GM23338 (cell line): ENCODE measurements at regions not wholly inside any gene's neighbourhood (a gene's known extent, or its start where the extent isn't known, plus 50 kb on each side); places are given as distances from the start of the nearest gene placed in this dataset.

Experiments used
- ATAC-seq: fragments of 200-7000 bp; cut with Tn5 transposase; 3 replicates; pipeline ENCODE4 v1.9.1; 2020
- DNase-seq: peaks from one replicate; pipeline ENCODE4 v3.0.0-alpha.2; 2015; ENCODE audit warnings: low spot score
- H2AFZ ChIP-seq: fragments of 200-600 bp; sonication (generic); 2 replicates; pipeline ENCODE4 v1.8.0; 2016; ENCODE audit warnings: antibody characterized with exemption, mild to moderate bottlenecking, moderate library complexity
- H3F3A ChIP-seq: fragments of 200-600 bp; sonication (generic); replicated peaks from 2 replicates; pipeline ENCODE4 v1.8.0; 2017; ENCODE audit warnings: antibody characterized with exemption, mixed run types, low read depth
- H3K27ac ChIP-seq: fragments of 200-600 bp; sonication (generic); 2 replicates; pipeline ENCODE4 v1.6.1; 2016; ENCODE audit warnings: low read depth
- H3K27me3 ChIP-seq: fragments of 200-600 bp; sonication (generic); 2 replicates; pipeline ENCODE4 v1.8.0; 2016; ENCODE audit warnings: mild to moderate bottlenecking, mixed run types, moderate library complexity; ENCODE audit not compliant: insufficient read depth
- H3K36me3 ChIP-seq: fragments of 200-600 bp; sonication (generic); 2 replicates; pipeline ENCODE4 v1.8.0; 2016; ENCODE audit warnings: mild to moderate bottlenecking; ENCODE audit not compliant: insufficient read depth
- H3K4me1 ChIP-seq: fragments of 200-600 bp; sonication (generic); 2 replicates; pipeline ENCODE4 v1.8.0; 2016; ENCODE audit warnings: mild to moderate bottlenecking, moderate library complexity; ENCODE audit not compliant: insufficient read depth
- H3K4me2 ChIP-seq: fragments of 200-600 bp; sonication (generic); 2 replicates; pipeline ENCODE4 v1.7.1; 2017; ENCODE audit warnings: mixed run types
- H3K4me3 ChIP-seq: fragments of 200-600 bp; sonication (generic); 2 replicates; pipeline ENCODE4 v1.6.1; 2016; ENCODE audit warnings: mixed run types
- H3K79me2 ChIP-seq: fragments of 200-600 bp; sonication (generic); replicated peaks from 2 replicates; pipeline ENCODE4 v1.8.0; 2017; ENCODE audit warnings: mild to moderate bottlenecking; ENCODE audit not compliant: insufficient read depth
- H3K9me2 ChIP-seq: fragments of 200-600 bp; sonication (generic); 2 replicates; pipeline ENCODE4 v1.8.0; 2017; ENCODE audit not compliant: insufficient read depth
- H4K20me1 ChIP-seq: fragments of 200-600 bp; sonication (generic); replicated peaks from 2 replicates; pipeline ENCODE4 v1.8.0; 2017; ENCODE audit warnings: mild to moderate bottlenecking; ENCODE audit not compliant: insufficient read depth
- H3K27ac Mint-ChIP-seq: 2 replicates; pipeline ENCODE4 v1.8.0; 2020; ENCODE audit warnings: inconsistent platforms, mild to moderate bottlenecking, moderate library complexity, mixed read lengths
- H3K27me3 Mint-ChIP-seq: 3 replicates; pipeline ENCODE4 v1.8.0; 2022; ENCODE audit warnings: low read depth, mild to moderate bottlenecking, moderate library complexity, mixed read lengths, inconsistent platforms; ENCODE audit not compliant: insufficient read depth, poor library complexity
- H3K36me3 Mint-ChIP-seq: 3 replicates; pipeline ENCODE4 v1.8.0; 2021; ENCODE audit warnings: low read depth, mild to moderate bottlenecking, inconsistent platforms, moderate library complexity, mixed read lengths
- H3K4me1 Mint-ChIP-seq: 3 replicates; pipeline ENCODE4 v1.8.0; 2020; ENCODE audit warnings: mild to moderate bottlenecking, inconsistent platforms, mixed read lengths
- H3K4me3 Mint-ChIP-seq: 3 replicates; pipeline ENCODE4 v1.8.0; 2021; ENCODE audit warnings: moderate library complexity, mild to moderate bottlenecking, inconsistent platforms, mixed read lengths
- H3K9me3 Mint-ChIP-seq: 3 replicates; pipeline ENCODE4 v1.8.0; 2020; ENCODE audit warnings: moderate library complexity, mild to moderate bottlenecking, inconsistent platforms, mixed read lengths
- CREB1 ChIP-seq: fragments of 250-450 bp; sonication (Bioruptor Pico); IDR thresholded peaks from 2 replicates; pipeline ENCODE4 v1.5.0; 2020; ENCODE audit warnings: low read depth, mild to moderate bottlenecking, moderate library complexity
- ETS1 ChIP-seq: IDR thresholded peaks from 2 replicates; pipeline ENCODE4 v1.6.1; 2016; ENCODE audit warnings: antibody characterized with exemption
- EZH2 ChIP-seq: fragments of 200-600 bp; sonication (generic); IDR thresholded peaks from one replicate; pipeline ENCODE4 v1.8.0; 2017; ENCODE audit warnings: antibody characterized with exemption, mild to moderate bottlenecking, low read depth; ENCODE audit not compliant: unreplicated experiment
- JUNB ChIP-seq: IDR thresholded peaks from one replicate; pipeline ENCODE4 v1.6.1; 2016; ENCODE audit warnings: antibody characterized with exemption; ENCODE audit not compliant: unreplicated experiment
- NANOG ChIP-seq: IDR thresholded peaks from 2 replicates; pipeline ENCODE4 v1.6.1; 2016; ENCODE audit warnings: antibody characterized with exemption, borderline replicate concordance
- ZNF331 ChIP-seq: fragments of 250-450 bp; sonication (Bioruptor Pico); IDR thresholded peaks from 2 replicates; pipeline ENCODE4 v1.5.0; 2020; ENCODE audit warnings: low read depth, mild to moderate bottlenecking, moderate library complexity

GRCh38 chr7:91628742-91629141 lies 251.8 kb downstream of the MTERF1 start:
- no peak for ATAC-seq
- H4K20me1 ChIP-seq: no peaks in the 10 kb centered on the region
- no peak overlapping the region; the same call in 1 of the 2 replicates for H2AFZ ChIP-seq
- no peak overlapping the region for H3K4me3 ChIP-seq
- Mint-ChIP-seq H3K27ac (no peak overlapping the region), H3K27me3 (no peaks in the 10 kb centered on the region), H3K36me3 (peaks cover 3% of the 10 kb centered on the region; the same call in 1 of the 3 replicates), H3K4me3 (no peak overlapping the region), H3K4me1 (no peaks in the 10 kb centered on the region), H3K9me3 (0 out of 3 replicates have a peak, but pooled peaks cover 3% of the 10 kb centered on the region)
- no peaks in the 10 kb centered on the region for H3K27me3 ChIP-seq
- no peaks in the 10 kb centered on the region for H3K9me2 ChIP-seq
- no peak for DNase-seq
- no peaks in the 10 kb centered on the region for H3K4me1 ChIP-seq
- TF ChIP-seq ETS1 (no peak), JUNB (no peak), EZH2 (no peak)
- no peaks in the 10 kb centered on the region for H3K36me3 ChIP-seq
- no peak overlapping the region for H3K4me2 ChIP-seq
- no peak overlapping the region for H3K27ac ChIP-seq
- no peaks in the 10 kb centered on the region for H3K79me2 ChIP-seq
- H3F3A ChIP-seq: no peaks in the 10 kb centered on the region

GRCh38 chr7:91630581-91631380 lies 249.7 kb downstream of the MTERF1 start:
- no peak overlapping the region for H3K27ac ChIP-seq
- DNase-seq: no peak
- H3K4me1 ChIP-seq: no peaks in the 10 kb centered on the region
- 0 out of 3 replicates have a peak, but pooled peaks cover 3% of the 10 kb centered on the region for H3K9me3 Mint-ChIP-seq
- TF ChIP-seq ETS1 (no peak), ZNF331 (CRISPR knock-in tag) (no peak), NANOG (no peak)
- no peak overlapping the region for H3K27ac Mint-ChIP-seq
- H3F3A ChIP-seq: no peaks in the 10 kb centered on the region
- no peak overlapping the region for H3K4me3 Mint-ChIP-seq
- H3K4me3 ChIP-seq: no peak overlapping the region
- no peaks in the 10 kb centered on the region for H3K27me3 Mint-ChIP-seq
- no peak for ATAC-seq
- H3K79me2 ChIP-seq: no peaks in the 10 kb centered on the region
- H2AFZ ChIP-seq: no peak overlapping the region
- peaks cover 3% of the 10 kb centered on the region; the same call in 1 of the 3 replicates for H3K36me3 Mint-ChIP-seq
- H3K9me2 ChIP-seq: no peaks in the 10 kb centered on the region
- no peaks in the 10 kb centered on the region for H3K36me3 ChIP-seq
- H3K27me3 ChIP-seq: no peaks in the 10 kb centered on the region
- H4K20me1 ChIP-seq: no peaks in the 10 kb centered on the region
- no peak overlapping the region for H3K4me2 ChIP-seq
- no peaks in the 10 kb centered on the region for H3K4me1 Mint-ChIP-seq

- Histone ChIP-seq H3K79me2 (no peaks in the 10 kb centered on the region), H3K4me1 (no peaks in the 10 kb centered on the region), H3K36me3 (no peaks in the 10 kb centered on the region), H3K27me3 (no peaks in the 10 kb centered on the region), H3K4me2 (no peak overlapping the region), H3F3A (no peaks in the 10 kb centered on the region), H3K27ac (no peak overlapping the region), H2AFZ (no peak overlapping the region), H4K20me1 (no peaks in the 10 kb centered on the region), H3K9me2 (no peaks in the 10 kb centered on the region), H3K4me3 (no peak overlapping the region)
- no peak overlapping the region for H3K4me3 Mint-ChIP-seq
- no peak overlapping the region for H3K27ac Mint-ChIP-seq
- no peaks in the 10 kb centered on the region for H3K27me3 Mint-ChIP-seq
- no peak for ATAC-seq
- H3K4me1 Mint-ChIP-seq: no peaks in the 10 kb centered on the region
- no peaks in the 10 kb centered on the region for H3K9me3 Mint-ChIP-seq
- H3K36me3 Mint-ChIP-seq: no peaks in the 10 kb centered on the region
- no peak for DNase-seq
- no peak for TF ChIP-seq NANOG
- TF ChIP-seq CREB1: no peak
- no peak for TF ChIP-seq ZNF331 (CRISPR knock-in tag)
Measured at GRCh38 chr7:91632234-91632940, 248.1 kb downstream of the MTERF1 start.
